ENCODE measurements at regions not wholly inside any gene's neighbourhood (a gene's known extent, or its start where the extent isn't known, plus 50 kb on each side); places are given as distances from the start of the nearest gene placed in this dataset.

DNA sequence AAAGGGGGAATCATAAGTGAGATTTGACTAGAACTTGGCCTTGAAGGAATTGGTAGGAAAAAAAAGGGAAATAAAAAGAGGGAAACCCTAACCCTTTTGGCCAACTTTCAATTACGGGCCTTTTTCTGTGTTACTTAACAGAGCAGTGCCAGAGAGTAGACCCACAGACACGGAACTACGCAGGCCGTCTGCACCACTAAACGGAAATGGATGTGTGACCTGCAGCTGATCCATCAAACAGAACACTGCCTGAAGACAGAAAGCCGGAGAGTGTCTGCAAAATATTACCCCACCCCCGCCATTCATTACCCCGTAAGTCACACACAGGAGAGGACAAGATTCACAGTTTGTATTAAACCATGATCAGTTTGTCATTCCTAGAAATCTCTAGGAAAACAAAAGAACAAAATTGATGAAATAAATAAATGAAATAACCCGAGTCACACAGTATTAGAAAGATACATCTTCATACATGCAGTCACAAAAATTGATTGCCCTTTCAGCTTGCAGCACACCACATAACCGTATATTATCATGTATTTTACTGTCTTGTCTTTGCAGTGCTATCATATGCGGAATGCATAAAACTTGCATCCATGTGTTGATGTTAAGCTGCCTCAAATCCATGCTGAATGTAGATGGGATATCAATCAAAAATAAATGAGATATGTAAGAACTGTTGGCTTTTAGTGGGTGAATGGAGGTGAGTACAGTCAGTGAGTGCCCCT is 424.7 kb downstream of the IRS2 start:
- DNase-seq, result peak; percentile 53

DNA sequence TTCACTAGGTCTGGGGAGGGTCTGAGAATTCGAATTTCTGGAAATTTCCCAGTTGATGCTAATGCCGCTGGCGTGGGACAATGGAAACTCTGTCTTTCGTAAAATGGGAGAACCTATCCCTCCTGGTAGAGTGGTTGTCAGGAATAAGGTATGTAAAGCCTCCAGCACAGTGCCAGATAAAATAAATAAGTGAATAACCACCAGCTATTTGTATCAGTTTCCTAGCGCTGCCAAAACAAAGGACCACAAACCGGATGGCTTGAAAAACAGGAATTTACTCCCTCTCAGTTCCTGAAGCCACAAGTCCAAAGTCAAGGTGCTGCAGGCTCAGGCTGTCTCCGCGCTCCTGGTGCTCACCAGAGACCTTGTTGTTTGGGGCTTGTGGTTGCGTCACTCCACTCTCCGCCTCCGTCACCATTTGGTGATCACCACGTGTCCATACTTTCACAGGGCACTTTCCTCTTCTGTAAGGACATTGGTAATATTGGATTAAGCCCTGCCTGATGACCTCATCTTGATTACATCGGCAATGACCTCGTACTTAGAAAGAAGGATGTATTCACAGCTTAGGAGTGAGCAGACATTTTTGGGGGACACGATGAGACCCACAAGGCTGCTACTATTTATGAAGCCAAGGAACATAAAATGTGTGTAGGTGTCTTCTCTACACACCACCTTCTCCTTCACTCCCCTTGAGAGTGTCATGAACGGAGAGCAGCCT is 428.5 kb downstream of the IRS2 start:
- no peak for DNase-seq

DNA sequence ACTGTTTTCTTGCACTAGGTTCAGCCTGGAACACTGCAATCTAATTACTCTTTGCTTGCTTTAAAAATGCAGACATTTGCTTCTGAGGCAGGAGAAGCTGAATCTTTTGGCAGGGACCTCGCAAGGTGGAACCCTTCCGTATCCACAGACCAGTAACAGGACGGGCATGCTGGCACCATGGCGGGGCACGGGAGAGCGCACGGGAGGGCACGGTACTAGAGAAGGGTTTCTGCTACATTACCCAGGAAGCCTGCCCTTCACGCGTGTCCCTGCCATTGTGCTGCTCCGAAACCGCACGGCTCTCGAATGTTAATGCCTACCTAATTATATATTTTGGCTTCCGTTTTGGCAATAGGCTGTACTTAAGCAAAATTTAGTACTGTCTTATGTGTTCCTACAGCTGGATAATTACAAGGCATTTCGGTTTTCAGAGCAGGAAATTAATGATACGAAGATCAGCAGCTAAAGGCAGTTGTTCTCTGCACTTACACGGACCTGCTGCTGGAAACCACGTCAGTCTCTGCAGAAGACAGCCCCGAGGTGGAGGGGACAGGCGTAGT is 430.4 kb downstream of the IRS2 start:
- no peak for DNase-seq

DNA sequence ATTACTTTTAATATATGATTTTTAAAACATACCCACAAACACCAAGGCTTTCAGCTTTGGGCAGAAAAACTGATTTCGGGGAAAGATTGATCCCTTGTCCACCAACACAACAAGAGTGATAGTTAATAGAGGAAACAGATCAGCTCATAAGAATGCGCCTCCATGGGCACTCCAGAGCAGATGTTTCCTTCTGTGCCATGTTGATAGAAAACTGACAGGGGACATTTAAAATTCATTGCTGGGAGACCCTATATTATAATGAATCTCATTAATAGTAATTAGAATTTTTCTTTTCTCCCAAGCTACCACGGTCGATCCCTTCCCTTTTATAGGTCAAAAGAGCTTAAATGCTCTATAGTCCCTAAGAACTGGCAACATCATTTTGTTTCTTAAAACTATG is 431.2 kb downstream of the IRS2 start:
- DNase-seq, result no peak

DNA sequence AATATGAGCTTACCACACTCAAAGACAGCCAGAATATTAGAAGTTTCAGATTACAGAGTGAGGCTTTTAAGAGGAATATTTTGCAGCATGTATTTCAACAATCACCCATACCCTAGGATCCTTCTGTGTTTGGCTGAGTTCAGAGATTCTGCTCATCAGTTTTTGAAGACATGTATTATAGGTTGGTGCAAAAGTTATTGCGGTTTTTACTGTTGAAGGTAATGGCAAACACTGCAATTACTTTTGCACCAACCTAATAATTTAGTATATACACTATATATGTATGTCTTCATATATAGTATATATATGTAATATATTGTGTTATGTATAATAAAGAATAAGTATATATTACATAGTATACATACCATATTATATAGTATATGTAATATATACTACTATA is 435.1 kb downstream of the IRS2 start:
- no peak for DNase-seq

DNA sequence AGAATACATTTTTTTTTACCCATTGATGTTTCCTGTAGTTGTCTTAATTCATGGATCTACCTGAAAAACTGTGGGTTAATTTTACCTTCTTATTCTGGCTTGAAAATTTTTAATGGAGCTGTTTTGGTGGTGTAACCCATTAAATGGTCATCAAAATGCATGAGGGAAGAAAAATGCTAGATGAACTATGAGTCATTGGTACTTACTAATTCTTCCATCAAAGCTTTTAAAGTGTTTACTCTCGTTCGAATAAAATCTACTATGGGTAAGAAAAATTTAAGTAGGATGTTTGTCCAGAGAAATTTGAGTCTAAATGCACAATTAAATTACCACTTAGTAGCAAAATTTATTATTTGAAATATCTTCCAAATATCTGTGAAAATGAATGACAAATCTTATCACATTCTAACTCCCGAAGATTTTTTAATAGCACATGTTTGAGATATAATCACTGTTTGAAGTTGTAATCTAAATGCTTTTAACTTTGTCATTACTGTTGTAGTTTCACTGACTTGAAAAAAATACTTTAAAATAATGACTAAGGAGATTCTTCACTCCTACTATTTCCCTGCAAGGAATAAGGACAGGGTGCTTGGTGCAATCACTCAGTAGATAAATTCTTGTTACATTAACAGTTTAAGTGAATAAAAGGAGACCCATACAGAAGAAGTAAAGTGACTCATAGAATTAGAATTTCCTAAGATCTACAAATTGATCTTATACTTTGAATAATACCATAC is 437.7 kb downstream of the IRS2 start:
- no peak for DNase-seq

GRCh38 chr13:109346060-109346459 is 440.3 kb downstream of the IRS2 start:
- DNase-seq, result no peak

GRCh38 chr13:109345433-109345941 is 440.9 kb downstream of the IRS2 start:
- no peak for DNase-seq

GRCh38 chr13:109344552-109345157 is 441.7 kb downstream of the IRS2 start:
- DNase-seq, result no peak

GRCh38 chr13:109336730-109337129 is 449.7 kb downstream of the IRS2 start:
- no peak for DNase-seq

- DNase-seq, result no peak
Observed at GRCh38 chr13:109333893-109334651, 452.3 kb downstream of the IRS2 start.

DNA sequence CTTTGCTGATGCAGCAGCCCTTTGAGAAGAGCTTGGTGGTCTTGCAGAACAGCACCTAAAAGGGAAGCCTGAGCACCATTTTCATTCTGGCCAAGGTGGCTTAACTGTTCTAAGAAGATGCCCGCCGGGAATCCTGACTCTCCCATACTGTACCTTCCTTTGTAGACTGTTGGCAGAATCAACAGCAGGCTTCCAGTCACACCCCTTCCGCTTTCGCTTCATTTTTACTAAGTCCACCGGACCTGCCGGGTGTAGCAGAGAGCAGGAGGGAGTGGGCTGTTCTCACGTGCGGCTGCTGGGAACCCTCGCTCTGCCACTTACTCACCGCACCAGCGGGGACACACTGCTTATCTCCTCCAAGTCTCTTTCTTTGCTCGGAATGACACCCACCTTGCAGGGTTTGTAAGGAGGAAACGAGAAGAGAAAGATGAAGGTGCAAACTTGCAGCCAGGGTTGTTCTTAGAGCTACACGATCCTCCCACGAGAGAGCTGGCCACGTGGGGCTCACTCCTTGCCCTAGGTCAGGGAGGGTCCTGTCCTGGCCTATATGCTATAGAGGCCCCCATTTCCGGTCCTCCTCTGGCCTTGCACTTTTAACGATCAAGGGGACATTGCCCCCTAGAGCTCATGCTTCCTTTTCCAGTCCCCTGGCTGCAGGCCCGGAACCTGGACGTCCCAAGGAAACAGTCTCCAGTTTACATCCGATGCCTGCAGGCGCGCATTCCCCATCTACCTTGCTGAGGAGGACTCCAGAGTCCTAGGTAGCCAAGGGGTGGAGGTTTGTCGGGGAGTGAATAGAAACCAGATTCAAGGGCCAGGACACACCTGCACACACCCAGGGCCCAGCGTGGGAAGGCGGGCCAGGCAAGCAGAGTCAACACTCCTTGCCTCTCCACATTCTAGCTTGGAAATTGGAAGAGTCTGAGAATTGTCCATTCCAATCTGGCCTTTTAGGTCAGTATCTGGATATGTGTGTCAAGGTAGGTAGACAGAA is 453.6 kb downstream of the IRS2 start:
- DNase-seq, result no peak

DNA sequence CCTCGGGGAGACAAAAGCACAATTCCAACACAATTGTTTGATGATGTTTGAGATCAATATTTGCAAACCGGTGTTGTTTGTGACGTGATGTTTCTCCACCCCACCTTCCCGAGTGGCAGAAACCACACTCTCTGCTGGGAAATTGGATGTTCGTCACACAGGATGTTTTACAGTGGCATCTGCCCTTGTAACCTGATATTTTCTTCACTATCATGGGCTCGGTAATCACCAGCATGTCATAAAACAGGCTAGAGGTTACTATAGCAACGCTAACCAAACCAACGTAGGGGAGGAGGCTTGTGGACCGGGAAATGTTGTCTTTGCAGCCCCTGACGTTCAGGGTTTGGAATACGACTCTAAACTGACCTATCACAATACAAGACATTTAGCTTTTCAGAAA is 454.5 kb downstream of the IRS2 start:
- no peak for DNase-seq

GRCh38 chr13:109331011-109331433 is 455.4 kb downstream of the IRS2 start:
- DNase-seq, result no peak

DNA sequence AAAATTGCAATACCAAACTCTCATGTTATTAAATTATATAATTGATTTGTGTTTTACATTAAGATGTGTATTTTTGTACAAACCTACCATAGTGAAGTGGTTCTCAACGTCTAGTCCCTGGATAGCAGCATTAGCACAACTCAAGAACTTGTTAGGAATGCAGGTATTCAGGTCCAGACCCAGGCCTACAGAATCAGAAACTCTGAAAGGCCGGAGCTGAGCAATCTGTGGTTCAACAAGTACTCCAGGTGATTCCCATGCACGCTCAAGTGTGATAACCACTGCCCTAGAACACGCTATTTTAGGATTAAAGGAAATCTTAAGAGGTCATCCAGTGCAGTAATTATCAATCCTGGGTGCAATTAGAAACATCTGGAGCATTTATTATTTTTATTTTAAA is 456.3 kb downstream of the IRS2 start:
- DNase-seq, result no peak

DNA sequence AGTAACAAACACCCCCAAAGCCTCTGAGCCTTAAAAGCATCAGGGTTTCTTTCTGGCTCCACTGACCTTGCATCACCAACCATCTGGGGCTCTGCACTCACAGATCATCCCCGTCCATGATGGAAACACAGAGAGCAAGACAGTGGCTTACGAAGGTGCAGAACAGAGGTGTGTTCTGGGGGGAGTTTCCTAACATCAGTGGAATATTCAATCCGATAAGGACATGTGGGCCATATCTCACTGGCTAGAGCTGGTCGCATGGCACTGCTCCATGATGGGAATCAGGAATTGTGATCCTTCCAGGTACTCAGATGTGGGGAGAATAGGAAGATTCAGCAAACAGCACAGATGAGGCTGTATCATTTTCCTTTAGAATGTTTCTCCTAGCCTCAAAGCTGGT is 457.2 kb downstream of the IRS2 start:
- no peak for DNase-seq

- DNase-seq, result no peak
Observed at GRCh38 chr13:109326601-109327000, 459.8 kb downstream of the IRS2 start.

DNA sequence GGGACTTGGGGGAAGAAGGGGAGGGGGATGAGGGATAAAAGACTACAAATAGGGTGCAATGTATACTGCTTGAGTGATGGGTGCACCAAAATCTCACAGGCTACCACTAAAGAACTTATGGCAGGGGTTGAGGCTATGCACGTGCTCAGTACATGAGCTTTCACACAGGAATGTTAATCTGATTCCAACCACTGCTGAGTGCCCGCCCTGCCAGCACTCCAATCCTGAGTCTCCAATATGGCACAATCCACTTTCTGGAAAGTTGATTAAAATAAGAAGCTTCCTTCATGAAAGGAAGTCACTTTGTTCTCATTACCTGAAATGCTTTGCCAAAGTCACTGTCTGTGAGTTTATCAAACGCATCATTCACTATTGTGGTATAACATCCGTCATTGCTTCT is 463.0 kb downstream of the IRS2 start:
- no peak for DNase-seq

DNA sequence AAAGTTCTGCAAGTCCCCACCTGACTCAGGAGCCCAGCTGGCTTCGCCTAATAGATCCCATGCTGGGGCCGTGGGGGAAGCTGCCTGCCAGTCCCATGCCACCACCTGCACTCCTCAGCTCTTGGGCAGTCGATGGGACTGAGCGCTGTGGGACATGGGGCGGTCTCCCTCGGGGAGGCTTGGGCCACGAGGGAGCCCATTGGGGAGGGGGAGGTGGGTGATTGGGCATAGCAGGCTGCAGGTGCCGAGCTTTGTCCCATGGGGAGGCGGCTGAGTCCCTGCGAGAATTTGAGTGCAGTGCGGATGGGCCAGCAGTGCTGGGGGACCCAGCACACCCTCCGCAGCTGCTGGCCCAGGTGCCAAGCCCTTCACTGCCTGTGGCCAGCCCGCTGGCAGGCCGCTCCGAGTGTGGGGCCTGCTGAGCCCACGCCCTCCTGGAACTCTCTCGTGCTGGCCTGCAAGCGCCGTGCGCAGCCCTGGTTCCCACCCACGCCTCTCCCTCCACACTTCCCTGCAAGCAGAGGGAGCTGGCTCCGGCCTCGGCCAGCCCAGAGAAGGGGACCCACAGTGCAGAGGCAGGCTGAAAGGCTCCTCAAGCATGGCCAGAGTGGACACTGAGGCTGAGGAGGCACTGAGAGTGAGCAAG is 467.3 kb downstream of the IRS2 start:
- DNase-seq, result no peak

DNA sequence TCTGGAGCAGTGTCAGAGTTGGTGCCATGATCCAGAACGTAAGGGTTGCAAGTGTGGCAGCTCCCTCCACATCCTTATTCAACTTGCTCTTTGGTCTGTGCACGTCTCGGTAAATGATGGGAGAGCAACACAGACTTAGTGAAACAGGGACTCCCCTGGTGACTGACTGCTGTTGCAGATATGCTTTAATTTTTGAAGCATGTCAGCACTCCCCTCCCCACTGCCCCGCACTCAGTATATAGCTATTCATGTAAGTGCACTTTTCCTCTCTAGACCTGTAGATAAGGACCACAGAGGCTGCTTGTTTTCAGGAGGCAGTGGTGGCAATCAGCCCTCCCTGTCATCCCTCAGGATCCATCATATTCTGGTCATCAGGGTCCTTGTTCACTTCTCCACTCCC is 470.9 kb downstream of the IRS2 start:
- no peak for DNase-seq
